ENCODE measurements at regions not wholly inside any gene's neighbourhood (a gene's known extent, or its start where the extent isn't known, plus 50 kb on each side); places are given as distances from the start of the nearest gene placed in this dataset.

- DNase-seq (ENCODE audit: low spot score), result no peak
Measured at GRCh38 chr18:29160170-29160569, 983.2 kb upstream of the CDH2 start.

GRCh38 chr18:29157905-29158304 is 981.0 kb upstream of the CDH2 start:
- DNase-seq (ENCODE audit: low spot score), result no peak

GRCh38 chr18:29157057-29157780 is 980.3 kb upstream of the CDH2 start:
- no peak for DNase-seq (ENCODE audit: low spot score)

GRCh38 chr18:29156531-29156930 is 979.6 kb upstream of the CDH2 start:
- DNase-seq (ENCODE audit: low spot score), result no peak

- DNase-seq (ENCODE audit: low spot score), result peak; percentile 13
Measured at GRCh38 chr18:29154758-29155725, 978.1 kb upstream of the CDH2 start.

- no peak for DNase-seq (ENCODE audit: low spot score)
Measured at GRCh38 chr18:29154196-29154757, 977.3 kb upstream of the CDH2 start.

GRCh38 chr18:29153091-29153490 is 976.2 kb upstream of the CDH2 start:
- DNase-seq (ENCODE audit: low spot score), result no peak

GRCh38 chr18:29147944-29148343 is 971.0 kb upstream of the CDH2 start:
- peak; percentile 77 for DNase-seq (ENCODE audit: low spot score)

- no peak for DNase-seq (ENCODE audit: low spot score)
Measured at GRCh38 chr18:29146068-29146467, 969.1 kb upstream of the CDH2 start.

- DNase-seq (ENCODE audit: low spot score), result no peak
Measured at GRCh38 chr18:29140590-29140989, 963.7 kb upstream of the CDH2 start.

GRCh38 chr18:29137773-29138495 is 961.0 kb upstream of the CDH2 start:
- DNase-seq (ENCODE audit: low spot score), result no peak

- DNase-seq (ENCODE audit: low spot score), result no peak
Measured at GRCh38 chr18:29123706-29124530, 947.0 kb upstream of the CDH2 start.

GRCh38 chr18:29104671-29105070 is 927.7 kb upstream of the CDH2 start:
- no peak for DNase-seq (ENCODE audit: low spot score)

- no peak for DNase-seq (ENCODE audit: low spot score)
Measured at GRCh38 chr18:29104227-29104626, 927.3 kb upstream of the CDH2 start.

GRCh38 chr18:29096079-29096770 is 919.3 kb upstream of the CDH2 start:
- DNase-seq (ENCODE audit: low spot score), result no peak

- no peak for DNase-seq (ENCODE audit: low spot score)
Measured at GRCh38 chr18:29087616-29088246, 910.8 kb upstream of the CDH2 start.

GRCh38 chr18:29084120-29084519 is 907.2 kb upstream of the CDH2 start:
- no peak for DNase-seq (ENCODE audit: low spot score)

- no peak for DNase-seq (ENCODE audit: low spot score)
Measured at GRCh38 chr18:29083545-29083944, 906.6 kb upstream of the CDH2 start.

- DNase-seq (ENCODE audit: low spot score), result no peak
Measured at GRCh38 chr18:29080946-29081345, 904.0 kb upstream of the CDH2 start.

- no peak for DNase-seq (ENCODE audit: low spot score)
Measured at GRCh38 chr18:29078273-29078672, 901.3 kb upstream of the CDH2 start.

Measured in RKO (cell line).